ENCODE measurements at regions not wholly inside any gene's neighbourhood (a gene's known extent, or its start where the extent isn't known, plus 50 kb on each side); places are given as distances from the start of the nearest gene placed in this dataset.

- DNase-seq (ENCODE audit: low read depth in 3 of 3, low spot score in 2 of 3), result no peak
Observed at GRCh38 chr3:23073724-23074305, 129.3 kb upstream of the UBE2E2 start.

GRCh38 chr3:23075496-23075895 lies 127.6 kb upstream of the UBE2E2 start:
- no peak for DNase-seq (ENCODE audit: low read depth in 3 of 3, low spot score in 2 of 3)

- DNase-seq (ENCODE audit: low read depth in 3 of 3, low spot score in 2 of 3), result no peak
Observed at GRCh38 chr3:23076437-23076836, 126.7 kb upstream of the UBE2E2 start.

- DNase-seq (ENCODE audit: low read depth in 3 of 3, low spot score in 2 of 3), result no peak
Observed at GRCh38 chr3:23077126-23077525, 126.0 kb upstream of the UBE2E2 start.

GRCh38 chr3:23078735-23079134 lies 124.4 kb upstream of the UBE2E2 start:
- DNase-seq (ENCODE audit: low read depth in 3 of 3, low spot score in 2 of 3), result no peak

GRCh38 chr3:23079976-23080375 lies 123.2 kb upstream of the UBE2E2 start:
- DNase-seq (ENCODE audit: low read depth in 3 of 3, low spot score in 2 of 3), result no peak

- no peak for DNase-seq (ENCODE audit: low read depth in 3 of 3, low spot score in 2 of 3)
Observed at GRCh38 chr3:23083701-23084100, 119.4 kb upstream of the UBE2E2 start.

- no peak for DNase-seq (ENCODE audit: low read depth in 3 of 3, low spot score in 2 of 3)
Observed at GRCh38 chr3:23084367-23084766, 118.8 kb upstream of the UBE2E2 start.

GRCh38 chr3:23085261-23085660 lies 117.9 kb upstream of the UBE2E2 start:
- DNase-seq (ENCODE audit: low read depth in 3 of 3, low spot score in 2 of 3), result no peak

- no peak for DNase-seq (ENCODE audit: low read depth in 3 of 3, low spot score in 2 of 3)
Observed at GRCh38 chr3:23086331-23086730, 116.8 kb upstream of the UBE2E2 start.

GRCh38 chr3:23086831-23087230 lies 116.3 kb upstream of the UBE2E2 start:
- DNase-seq (ENCODE audit: low read depth in 3 of 3, low spot score in 2 of 3), result no peak

GRCh38 chr3:23094412-23094811 lies 108.7 kb upstream of the UBE2E2 start:
- DNase-seq (ENCODE audit: low read depth in 3 of 3, low spot score in 2 of 3), result no peak

GRCh38 chr3:23094890-23095462 lies 108.2 kb upstream of the UBE2E2 start:
- no peak for DNase-seq (ENCODE audit: low read depth in 3 of 3, low spot score in 2 of 3)

- DNase-seq (ENCODE audit: low read depth in 3 of 3, low spot score in 2 of 3), result no peak
Observed at GRCh38 chr3:23096041-23096440, 107.1 kb upstream of the UBE2E2 start.

- DNase-seq (ENCODE audit: low read depth in 3 of 3, low spot score in 2 of 3), result no peak
Observed at GRCh38 chr3:23099021-23099420, 104.1 kb upstream of the UBE2E2 start.

- no peak for DNase-seq (ENCODE audit: low read depth in 3 of 3, low spot score in 2 of 3)
Observed at GRCh38 chr3:23099677-23100076, 103.5 kb upstream of the UBE2E2 start.

GRCh38 chr3:23100106-23100505 lies 103.0 kb upstream of the UBE2E2 start:
- DNase-seq (ENCODE audit: low read depth in 3 of 3, low spot score in 2 of 3), result no peak

GRCh38 chr3:23103764-23104163 lies 99.4 kb upstream of the UBE2E2 start:
- DNase-seq (ENCODE audit: low read depth in 3 of 3, low spot score in 2 of 3), result no peak

- DNase-seq (ENCODE audit: low read depth in 3 of 3, low spot score in 2 of 3), result no peak
Observed at GRCh38 chr3:23105048-23105447, 98.1 kb upstream of the UBE2E2 start.

- DNase-seq (ENCODE audit: low read depth in 3 of 3, low spot score in 2 of 3), result no peak
Observed at GRCh38 chr3:23106666-23107065, 96.5 kb upstream of the UBE2E2 start.

GRCh38 chr3:23107221-23107620 lies 95.9 kb upstream of the UBE2E2 start:
- DNase-seq (ENCODE audit: low read depth in 3 of 3, low spot score in 2 of 3), result no peak

- no peak for DNase-seq (ENCODE audit: low read depth in 3 of 3, low spot score in 2 of 3)
Observed at GRCh38 chr3:23108451-23109057, 94.6 kb upstream of the UBE2E2 start.

- no peak for DNase-seq (ENCODE audit: low read depth in 3 of 3, low spot score in 2 of 3)
Observed at GRCh38 chr3:23111286-23111685, 91.8 kb upstream of the UBE2E2 start.

All from right renal cortex interstitium (tissue), 3 donors.